HG02571 (cell line): ENCODE measurements at regions not wholly inside any gene's neighbourhood (a gene's known extent, or its start where the extent isn't known, plus 50 kb on each side); places are given as distances from the start of the nearest gene placed in this dataset.
"Not testable (repeated sequence)": the region's sequence is repeated elsewhere in the genome, so short reads cannot be mapped to it uniquely, and the experiment has no call there.

ENCODE experiments used
- ATAC-seq: cut with Tn5 transposase; IDR thresholded peaks from one replicate; pipeline ENCODE4 v1.9.1; 2021; ENCODE audit warnings: mild to moderate bottlenecking, moderate library complexity; ENCODE audit not compliant: unreplicated experiment

DNA sequence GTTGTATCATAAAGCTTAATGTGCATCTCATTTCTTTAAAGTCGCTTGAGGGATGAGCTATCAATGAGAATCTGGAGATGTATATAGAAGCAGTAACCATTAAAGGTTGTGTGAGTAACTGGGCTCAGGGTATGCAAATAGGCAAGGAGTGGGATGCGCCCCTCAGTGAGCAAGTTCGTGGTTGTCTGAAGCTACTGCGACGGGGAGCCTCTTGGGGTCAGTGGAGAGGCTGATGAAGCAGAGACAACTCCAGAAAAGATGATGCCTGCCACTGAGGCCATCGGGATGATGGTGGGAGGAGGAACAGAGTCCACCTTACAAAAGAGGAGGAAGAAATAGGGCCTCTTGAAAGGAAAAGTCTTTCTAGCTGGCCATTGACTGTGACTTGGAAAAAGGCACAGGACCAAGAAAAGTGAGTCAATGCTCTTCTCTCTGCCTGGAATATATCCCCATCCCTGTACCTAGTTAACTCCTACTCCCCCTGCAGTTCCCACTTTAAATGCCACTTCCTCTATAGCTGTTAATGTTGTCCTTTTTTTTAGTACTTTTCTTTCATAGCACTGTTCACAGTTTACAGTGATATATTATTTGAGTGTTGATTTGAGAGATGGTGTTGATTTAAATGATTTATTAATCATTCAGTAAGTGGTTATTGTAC, 51.4 kb upstream of the LSM6 start:
- ATAC-seq = peak; percentile 84

DNA sequence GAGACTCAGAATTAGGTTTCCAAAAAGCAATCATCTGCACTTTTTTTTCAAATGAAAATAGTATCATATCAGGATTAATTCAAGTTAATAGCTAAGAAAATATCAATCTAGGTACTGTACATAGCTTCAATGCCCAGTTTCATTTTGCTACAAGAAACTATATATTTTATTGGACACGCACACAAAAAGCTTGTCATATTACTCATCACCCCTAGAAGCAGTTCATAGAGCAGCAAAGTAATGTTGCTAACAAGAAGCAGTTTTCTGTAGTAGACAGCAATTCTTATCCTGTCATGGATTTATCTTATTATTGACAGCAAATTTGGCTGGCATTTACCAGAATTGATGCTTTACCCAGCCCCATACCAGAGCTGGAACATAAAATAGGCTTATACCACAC, 52.3 kb upstream of the LSM6 start:
- no peak for ATAC-seq

- ATAC-seq = no peak
These were observed 53.1 kb upstream of the LSM6 start for GRCh38 chr4:146122398-146122797.

DNA sequence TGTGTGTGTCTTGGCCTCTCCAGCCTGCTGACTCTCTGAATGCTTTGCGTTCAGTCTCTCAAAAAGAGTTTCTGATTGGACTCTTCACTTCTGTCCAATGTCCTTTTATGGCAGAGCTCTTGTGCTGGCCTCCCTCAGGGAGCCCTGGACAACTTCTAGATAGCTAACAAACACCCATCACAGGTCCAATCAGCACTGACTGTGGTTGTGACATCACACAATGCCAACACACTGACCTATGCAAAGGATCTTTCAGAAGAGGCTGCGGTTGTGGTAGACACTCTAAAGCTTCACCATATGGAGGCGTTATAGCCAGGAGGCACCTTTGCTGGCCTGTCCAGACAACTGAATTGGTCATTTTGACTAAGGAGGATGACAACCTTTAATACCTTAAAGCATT, 53.8 kb upstream of the LSM6 start:
- ATAC-seq = no peak

- no peak for ATAC-seq
These were observed 55.6 kb upstream of the LSM6 start for GRCh38 chr4:146119845-146120404.

- ATAC-seq = no peak
These were observed 61.5 kb upstream of the LSM6 start for GRCh38 chr4:146114066-146114465.

DNA sequence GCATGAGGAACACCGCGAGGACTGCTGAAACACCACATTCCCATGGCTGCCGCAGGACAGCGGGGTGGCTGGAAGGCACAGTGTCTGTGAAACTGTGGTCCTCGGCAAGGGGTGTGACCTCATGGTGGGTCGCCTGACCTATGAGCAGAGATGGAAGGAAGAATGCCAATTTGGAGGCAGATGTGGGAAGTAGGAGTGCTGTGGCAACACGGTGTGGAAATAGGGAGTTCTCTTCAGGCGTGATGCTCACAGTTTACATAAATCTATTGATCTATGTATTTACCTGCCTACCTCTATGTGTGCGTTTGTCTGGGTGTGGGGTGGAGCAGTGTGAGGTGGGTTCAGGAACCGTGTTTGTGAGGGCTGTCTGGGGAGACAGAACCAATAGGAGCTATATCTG, 62.3 kb upstream of the LSM6 start:
- ATAC-seq = no peak

DNA sequence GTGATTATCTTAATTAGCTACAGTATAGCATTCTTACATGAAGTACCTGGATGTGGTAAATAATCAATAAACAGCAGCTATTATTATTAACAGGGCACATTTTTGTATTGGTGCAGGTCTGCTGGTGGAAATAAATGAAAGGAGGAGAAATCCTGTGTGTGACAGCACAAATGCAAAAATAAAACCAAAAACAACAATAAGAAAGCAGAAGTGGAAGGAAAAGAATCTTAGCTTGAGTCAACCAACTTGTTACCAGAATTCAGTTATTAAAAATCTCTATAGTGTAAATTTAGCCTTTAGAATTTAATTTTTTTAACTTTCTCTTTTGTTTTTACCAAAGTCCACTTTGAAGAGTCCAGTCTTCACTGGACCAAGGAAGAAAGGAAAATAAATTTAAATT, 63.1 kb upstream of the LSM6 start:
- ATAC-seq = no peak

DNA sequence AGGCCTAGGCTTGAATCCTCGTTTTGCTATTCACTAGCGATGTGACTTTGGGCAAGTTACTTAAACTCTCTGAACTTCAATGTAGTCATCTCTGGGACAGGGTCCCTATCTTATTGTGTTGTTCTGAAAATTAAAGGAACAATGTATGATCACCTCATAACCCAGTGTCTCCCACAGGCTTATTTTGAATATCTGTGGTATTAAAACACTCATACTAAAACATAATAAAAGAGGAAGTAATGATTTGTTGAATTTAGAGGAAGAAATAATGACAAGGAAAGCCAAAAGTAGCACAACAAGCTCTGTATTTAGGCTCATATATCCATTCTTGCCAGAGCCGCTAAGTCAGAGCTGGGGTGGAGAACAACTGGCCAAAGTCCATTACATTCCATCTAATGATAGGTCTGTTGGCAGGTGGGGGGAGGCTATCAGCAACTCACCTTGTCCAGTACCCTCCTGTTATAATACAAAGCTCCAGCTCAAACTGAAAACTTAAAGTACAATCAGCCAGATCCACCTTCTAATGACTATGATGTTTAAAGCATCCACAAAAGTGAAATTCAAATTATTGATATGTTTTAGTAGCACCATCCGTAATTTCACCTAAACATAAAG, 64.5 kb upstream of the LSM6 start:
- ATAC-seq = no peak

DNA sequence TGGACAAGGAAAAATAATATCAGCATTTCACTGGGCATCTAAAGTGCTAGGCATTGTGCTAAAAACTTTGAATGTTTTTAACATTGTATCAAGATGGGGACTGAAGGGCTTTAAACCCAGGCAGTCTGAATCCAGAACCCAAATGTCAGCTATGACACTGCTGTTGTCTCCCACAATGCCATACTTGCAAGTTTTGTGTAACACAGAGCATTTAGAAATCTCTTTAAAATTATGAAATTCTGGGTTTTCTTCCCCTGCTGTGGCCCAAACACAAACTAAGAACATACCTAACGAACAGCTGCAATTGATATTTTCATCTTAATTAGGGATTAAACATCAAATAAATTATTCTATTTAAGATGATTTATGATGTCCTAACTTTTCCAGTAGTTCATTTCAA, 66.8 kb upstream of the LSM6 start:
- ATAC-seq = no peak

DNA sequence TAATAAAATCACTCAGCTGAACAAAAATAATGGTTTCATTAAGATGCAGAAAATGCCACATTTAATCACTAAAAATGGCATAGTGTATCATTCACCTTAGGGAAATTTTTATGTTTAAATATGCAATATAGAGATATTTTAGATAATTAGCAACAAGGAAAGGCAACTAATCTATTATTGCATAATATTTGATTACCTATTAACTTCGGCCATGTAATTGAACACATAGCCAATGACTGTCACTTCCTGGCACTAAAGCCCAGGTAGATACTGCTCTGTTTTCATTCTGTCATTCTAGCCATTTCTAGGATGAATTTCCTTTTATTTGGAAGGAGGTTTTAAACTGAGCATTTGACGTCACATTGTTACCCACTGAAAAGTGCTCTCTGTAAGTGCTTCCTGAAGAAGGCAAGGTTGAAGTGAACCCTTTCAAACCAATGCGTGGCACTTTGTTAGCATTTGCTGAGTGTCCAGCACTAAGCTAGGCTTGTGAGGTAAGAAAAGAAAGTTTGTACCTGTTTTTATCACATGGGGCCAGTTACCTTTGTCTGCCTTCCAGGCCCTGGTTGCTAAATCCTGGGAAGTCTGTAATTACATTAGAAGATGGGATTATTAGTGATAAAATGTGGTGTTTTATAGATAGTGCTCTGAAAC, 67.8 kb upstream of the LSM6 start:
- no peak for ATAC-seq

GRCh38 chr4:146105464-146105863, 70.1 kb upstream of the LSM6 start:
- peak; percentile 61 for ATAC-seq

DNA sequence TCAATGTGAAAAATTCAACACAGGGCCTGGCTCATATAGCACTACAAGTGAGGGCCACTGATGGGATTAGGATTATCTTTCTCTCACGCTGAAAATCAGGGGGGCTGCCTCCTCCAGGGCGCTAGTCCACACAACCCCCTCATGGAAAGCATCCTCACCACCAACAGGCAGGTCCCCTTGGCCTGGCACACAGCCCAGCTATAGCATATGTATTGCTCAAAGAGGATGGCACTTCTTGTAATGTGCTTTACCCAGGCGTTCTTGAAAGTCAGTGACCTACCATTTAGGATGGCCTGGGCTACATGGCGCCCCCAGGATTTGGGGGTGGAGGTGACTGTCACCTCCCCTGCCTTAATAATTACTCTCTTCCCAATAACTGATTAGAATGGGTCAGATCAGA, 71.0 kb upstream of the LSM6 start:
- no peak for ATAC-seq

DNA sequence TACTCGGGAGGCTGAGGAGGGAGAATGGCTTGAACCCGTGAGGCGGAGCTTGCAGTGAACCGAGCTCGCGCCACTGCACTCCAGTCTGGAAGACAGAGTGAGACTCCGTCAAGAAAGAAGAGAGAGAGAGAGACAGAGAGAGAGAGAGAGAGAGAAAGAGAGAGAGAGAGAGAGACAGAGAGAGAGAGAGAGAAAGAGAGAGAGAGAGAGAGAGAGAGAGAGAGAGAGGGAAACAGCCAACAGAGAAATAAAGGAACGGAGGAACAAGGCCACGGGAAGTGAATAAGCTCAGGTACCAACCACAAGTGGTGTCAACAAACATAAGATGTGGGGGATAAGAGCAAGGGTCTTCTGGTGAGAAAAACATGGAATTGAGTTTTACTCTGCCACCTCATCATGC, 71.5 kb upstream of the LSM6 start:
- ATAC-seq = not testable (repeated sequence)

- peak; percentile 8 for ATAC-seq
These were observed 75.9 kb upstream of the LSM6 start for GRCh38 chr4:146099585-146099984.

DNA sequence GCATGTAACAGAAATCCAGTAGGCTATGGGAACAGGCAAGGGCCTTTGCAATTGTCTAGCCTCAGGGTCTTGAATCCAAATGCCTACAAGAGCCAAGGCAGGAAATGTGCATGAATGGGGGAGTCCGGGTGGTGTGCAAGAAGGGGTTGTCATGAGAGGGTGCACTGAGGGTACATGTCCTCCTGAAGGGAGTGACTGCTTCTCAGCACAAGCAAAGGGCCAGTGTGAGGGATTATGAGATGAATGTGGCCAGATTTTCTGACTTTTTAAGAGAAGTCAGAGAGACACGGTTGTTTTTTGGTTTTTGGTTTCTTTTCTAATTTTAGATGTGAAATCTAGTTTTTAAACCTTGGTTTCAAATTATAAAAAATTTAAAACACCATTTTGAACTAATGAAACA, 76.5 kb upstream of the LSM6 start:
- ATAC-seq = peak; percentile 62

GRCh38 chr4:146098397-146098796, 77.1 kb upstream of the LSM6 start:
- peak; percentile 74 for ATAC-seq

- no peak for ATAC-seq
These were observed 79.1 kb upstream of the LSM6 start for GRCh38 chr4:146096371-146096770.

- no peak for ATAC-seq
These were observed 79.7 kb upstream of the LSM6 start for GRCh38 chr4:146095860-146096259.

- no peak for ATAC-seq
These were observed 80.3 kb upstream of the LSM6 start for GRCh38 chr4:146095091-146095690.

DNA sequence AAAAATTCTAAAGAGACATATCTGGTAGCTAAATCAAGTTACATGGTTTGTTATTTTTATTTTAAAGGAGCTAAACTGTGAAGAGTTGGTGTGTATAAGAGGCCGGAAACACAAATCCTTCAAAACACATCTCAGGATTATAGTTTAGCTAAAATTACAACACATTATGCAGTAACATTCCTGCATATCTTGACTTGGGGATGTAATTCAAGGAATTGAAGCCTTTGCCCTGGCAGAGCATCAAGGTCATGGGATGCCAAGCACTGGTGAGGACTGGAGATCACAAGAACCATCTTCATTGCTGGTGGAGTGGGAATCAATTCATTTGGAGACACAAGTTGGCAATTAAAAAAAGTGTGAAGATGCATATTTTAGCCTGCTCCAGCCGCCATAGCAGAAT, 86.8 kb upstream of the LSM6 start:
- ATAC-seq = no peak

GRCh38 chr4:146087856-146088255, 87.7 kb upstream of the LSM6 start:
- no peak for ATAC-seq
